Natural killer cell treated with Interleukin-12 subunit alpha and Interleukin-12 subunit beta and Interleukin-15 and Interleukin-18, amount 100 ng/mL, for 72 hours (primary cell): ENCODE measurements at regions not wholly inside any gene's neighbourhood (a gene's known extent, or its start where the extent isn't known, plus 50 kb on each side); places are given as distances from the start of the nearest gene placed in this dataset.

Experiments used
- ATAC-seq, 2 donors: fragments of 150-1000 bp; cut with Tn5 transposase in 1 of 2; sonication (Bioruptor Pico), chemical (Tn5 transposase) in 1 of 2; 2 replicates each; pipeline ENCODE4 v1.10.0; 2021
- DNase-seq: peaks from one replicate; pipeline ENCODE4 v3.0.0; 2022; ENCODE audit warnings: low spot score
- H3K27ac Mint-ChIP-seq, 2 donors: 1 replicate in 1 of 2; 2 replicates in 1 of 2; pipeline ENCODE4 v1.8.0; 2022; ENCODE audit warnings: mixed read lengths in 2 of 2, mild to moderate bottlenecking in 1 of 2, moderate library complexity in 1 of 2
- H3K27me3 Mint-ChIP-seq, 2 donors: 1 replicate in 1 of 2; 2 replicates in 1 of 2; pipeline ENCODE4 v1.8.0; 2022; ENCODE audit warnings: mixed read lengths in 2 of 2
- H3K36me3 Mint-ChIP-seq: one replicate; pipeline ENCODE4 v1.8.0; 2022; ENCODE audit warnings: mixed read lengths
- H3K4me1 Mint-ChIP-seq, 2 donors: 1 replicate in 1 of 2; 2 replicates in 1 of 2; pipeline ENCODE4 v1.8.0; 2022; ENCODE audit warnings: low read depth in 2 of 2, mixed read lengths in 2 of 2, mild to moderate bottlenecking in 1 of 2
- H3K4me3 Mint-ChIP-seq: one replicate; pipeline ENCODE4 v1.8.0; 2022; ENCODE audit warnings: mixed read lengths
- H3K9me3 Mint-ChIP-seq: 2 replicates; pipeline ENCODE4 v1.8.0; 2022; ENCODE audit warnings: mixed read lengths

GRCh38 chr9:86997156-86997555 lies 49.9 kb upstream of the GAS1 start:
- H3K27me3 Mint-ChIP-seq, result peaks cover 23 to 36% of the 10 kb centered on the region in 2 donors
- H3K4me3 Mint-ChIP-seq, result no peak overlapping the region
- H3K27ac Mint-ChIP-seq, result no peak overlapping the region
- no peaks in the 10 kb centered on the region for H3K9me3 Mint-ChIP-seq
- no peak for DNase-seq
- no peaks in the 10 kb centered on the region for H3K4me1 Mint-ChIP-seq
- no peak for ATAC-seq
- H3K36me3 Mint-ChIP-seq, result no peaks in the 10 kb centered on the region

DNA sequence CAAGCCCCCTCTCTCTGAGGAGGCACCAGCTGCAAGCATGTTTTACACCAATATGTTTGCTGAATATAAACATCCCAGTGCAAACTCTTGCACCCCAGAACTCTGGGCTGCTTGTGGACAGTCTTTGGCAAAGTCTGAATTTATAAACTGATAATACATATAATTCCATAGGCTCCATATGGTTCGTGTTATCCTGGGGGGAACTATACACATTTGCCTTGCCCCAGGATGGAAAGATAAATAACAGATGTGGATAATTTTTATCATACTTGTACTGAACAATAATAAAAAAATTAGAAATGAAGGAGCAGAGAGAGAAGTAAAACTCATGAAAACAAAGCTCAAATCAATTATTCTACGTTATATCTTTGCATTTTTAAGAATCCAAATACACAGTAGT lies 50.6 kb upstream of the GAS1 start:
- peaks cover 24 to 39% of the 10 kb centered on the region in 2 donors for H3K27me3 Mint-ChIP-seq
- no peaks in the 10 kb centered on the region for H3K4me1 Mint-ChIP-seq
- H3K36me3 Mint-ChIP-seq, result peaks cover 5% of the 10 kb centered on the region
- DNase-seq (no peak), ATAC-seq (no peak)
- no peak overlapping the region for H3K4me3 Mint-ChIP-seq
- no peaks in the 10 kb centered on the region for H3K9me3 Mint-ChIP-seq
- H3K27ac Mint-ChIP-seq, result no peak overlapping the region

DNA sequence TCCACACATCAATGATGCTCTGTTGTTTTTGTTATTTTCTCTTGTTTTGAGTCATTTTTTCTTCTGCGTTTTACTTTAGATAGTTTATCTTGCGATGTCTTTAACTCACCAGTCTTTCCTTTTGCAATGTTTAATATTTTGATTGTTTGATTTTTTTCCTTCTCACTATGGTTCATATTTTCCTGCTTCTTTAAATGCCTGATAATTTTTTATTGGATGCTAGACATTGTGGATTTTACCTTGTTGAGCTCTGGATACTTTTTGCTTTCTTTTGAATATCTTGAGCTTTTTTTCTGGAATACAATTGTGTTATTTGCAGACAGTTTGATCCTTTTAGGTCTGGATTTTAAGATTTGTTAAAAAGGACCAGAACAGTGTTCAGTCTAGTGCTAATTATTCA lies 55.2 kb upstream of the GAS1 start:
- H3K9me3 Mint-ChIP-seq, result no peaks in the 10 kb centered on the region
- ATAC-seq (no peak), DNase-seq (no peak)
- no peaks in the 10 kb centered on the region for H3K4me1 Mint-ChIP-seq
- no peak overlapping the region for H3K4me3 Mint-ChIP-seq
- peaks cover 5% of the 10 kb centered on the region for H3K36me3 Mint-ChIP-seq
- H3K27ac Mint-ChIP-seq, result no peak overlapping the region
- H3K27me3 Mint-ChIP-seq, result peaks cover 17 to 30% of the 10 kb centered on the region in 2 donors

DNA sequence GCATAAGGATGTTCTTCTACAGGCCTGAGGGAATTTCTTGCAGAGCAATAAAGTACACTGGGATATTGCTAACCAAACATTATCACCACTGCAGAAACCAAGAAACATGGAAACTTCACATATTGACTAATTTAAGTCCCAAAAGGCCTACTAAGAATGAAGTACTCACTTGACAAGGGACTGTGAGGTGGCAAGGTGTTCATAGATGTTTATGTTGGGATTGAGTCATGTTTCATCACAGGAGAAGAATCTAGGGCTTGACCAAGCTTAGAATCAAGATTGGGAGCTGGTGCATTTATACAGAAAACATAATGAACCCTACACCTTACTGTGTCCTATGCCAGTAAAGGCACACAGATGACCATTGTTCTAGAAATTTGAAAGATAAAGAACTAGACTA lies 56.7 kb upstream of the GAS1 start:
- H3K27me3 Mint-ChIP-seq, result peaks cover 17 to 29% of the 10 kb centered on the region in 2 donors
- H3K9me3 Mint-ChIP-seq, result no peaks in the 10 kb centered on the region
- H3K27ac Mint-ChIP-seq, result no peak overlapping the region
- H3K4me1 Mint-ChIP-seq, result no peaks in the 10 kb centered on the region
- ATAC-seq (no peak), DNase-seq (no peak)
- no peak overlapping the region for H3K4me3 Mint-ChIP-seq
- H3K36me3 Mint-ChIP-seq, result peaks cover 5% of the 10 kb centered on the region

DNA sequence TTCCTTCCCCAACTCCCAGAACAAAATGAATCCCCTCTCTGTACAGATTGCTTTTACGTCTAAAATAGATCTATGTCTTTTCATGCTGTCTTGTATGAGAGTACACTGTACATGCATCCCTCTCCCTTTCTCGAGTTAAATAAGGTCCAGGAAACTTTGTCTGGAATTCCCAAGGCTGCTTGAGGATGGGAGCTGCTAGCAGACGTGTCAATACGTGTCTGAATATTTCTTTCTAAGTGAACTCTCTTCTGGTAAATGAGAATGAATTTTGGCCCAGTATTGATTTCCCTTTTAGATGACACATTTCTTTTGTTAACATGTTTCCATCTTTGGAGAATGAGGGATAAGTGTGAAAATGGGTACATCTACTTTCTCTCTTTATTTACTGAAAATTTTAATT lies 59.6 kb upstream of the GAS1 start:
- Mint-ChIP-seq H3K27me3 (peaks cover 22 to 27% of the 10 kb centered on the region in 2 donors), H3K4me1 (no peaks in the 10 kb centered on the region), H3K4me3 (no peak overlapping the region), H3K36me3 (peaks cover 5% of the 10 kb centered on the region), H3K27ac (no peak overlapping the region), H3K9me3 (no peaks in the 10 kb centered on the region)
- DNase-seq (no peak), ATAC-seq (no peak)

GRCh38 chr9:87007711-87008366 lies 60.5 kb upstream of the GAS1 start:
- Mint-ChIP-seq H3K4me1 (no peaks in the 10 kb centered on the region), H3K4me3 (no peak overlapping the region), H3K27me3 (peaks cover 18 to 20% of the 10 kb centered on the region in 2 donors), H3K27ac (no peak overlapping the region), H3K9me3 (no peaks in the 10 kb centered on the region), H3K36me3 (no peaks in the 10 kb centered on the region)
- no peak for ATAC-seq
- no peak for DNase-seq

DNA sequence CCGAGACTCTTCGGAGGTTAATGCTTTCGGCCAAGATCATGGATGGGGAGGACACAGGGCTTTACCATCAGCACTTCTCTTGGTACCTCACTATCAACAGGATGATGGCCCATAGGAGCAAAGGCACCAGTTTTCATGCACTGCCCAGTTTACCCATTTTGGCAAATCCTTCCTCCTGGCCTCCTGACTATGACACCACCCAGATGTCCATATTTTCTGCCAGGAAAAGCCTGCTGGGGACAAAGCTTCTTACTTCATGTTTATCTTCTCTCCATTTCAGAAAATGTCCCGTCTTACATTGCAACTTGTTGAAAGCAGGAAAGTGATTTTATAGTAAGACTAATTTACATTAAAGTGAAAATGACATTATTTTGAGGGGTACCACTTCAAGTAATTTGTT lies 61.4 kb upstream of the GAS1 start:
- H3K27ac Mint-ChIP-seq, result no peak overlapping the region
- ATAC-seq, result no peak
- H3K36me3 Mint-ChIP-seq, result no peaks in the 10 kb centered on the region
- H3K9me3 Mint-ChIP-seq, result no peaks in the 10 kb centered on the region
- peaks cover 10 to 11% of the 10 kb centered on the region in 2 donors for H3K27me3 Mint-ChIP-seq
- no peak overlapping the region for H3K4me3 Mint-ChIP-seq
- no peaks in the 10 kb centered on the region for H3K4me1 Mint-ChIP-seq
- no peak for DNase-seq

GRCh38 chr9:87010626-87011025 lies 63.3 kb upstream of the GAS1 start:
- Mint-ChIP-seq H3K27me3 (peaks cover 5 to 18% of the 10 kb centered on the region in 2 donors), H3K27ac (no peak overlapping the region), H3K36me3 (no peaks in the 10 kb centered on the region), H3K4me1 (no peaks in the 10 kb centered on the region), H3K9me3 (no peaks in the 10 kb centered on the region), H3K4me3 (no peak overlapping the region)
- ATAC-seq (no peak), DNase-seq (no peak)

- ATAC-seq (no peak), DNase-seq (no peak)
- H3K27me3 Mint-ChIP-seq, result peaks cover 8 to 25% of the 10 kb centered on the region in 2 donors
- H3K4me1 Mint-ChIP-seq, result no peaks in the 10 kb centered on the region
- H3K36me3 Mint-ChIP-seq, result no peaks in the 10 kb centered on the region
- H3K4me3 Mint-ChIP-seq, result no peak overlapping the region
- H3K27ac Mint-ChIP-seq, result no peak overlapping the region
- no peaks in the 10 kb centered on the region for H3K9me3 Mint-ChIP-seq
These were observed 64.2 kb upstream of the GAS1 start for GRCh38 chr9:87011551-87011950.

DNA sequence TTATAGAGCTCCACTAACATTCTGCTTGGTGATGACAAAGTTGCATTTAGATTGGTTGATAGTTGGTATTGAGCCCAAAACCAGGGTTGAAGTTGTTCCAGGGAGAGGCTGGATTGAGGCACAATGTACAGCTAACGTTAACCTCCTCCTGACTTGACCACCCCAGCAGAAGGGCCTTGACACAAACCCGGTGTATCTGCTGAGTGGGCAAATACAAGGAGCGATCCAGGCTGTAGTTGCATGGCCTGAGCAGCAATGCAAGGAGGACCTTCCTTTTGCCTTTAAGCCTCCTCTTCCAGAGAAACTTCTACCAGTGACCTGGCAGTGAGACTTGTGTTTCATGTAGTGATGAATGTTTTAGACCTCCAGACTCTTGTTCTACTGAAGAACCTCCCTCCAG lies 66.2 kb upstream of the GAS1 start:
- DNase-seq, result no peak
- no peaks in the 10 kb centered on the region for H3K36me3 Mint-ChIP-seq
- no peaks in the 10 kb centered on the region for H3K9me3 Mint-ChIP-seq
- H3K4me3 Mint-ChIP-seq, result no peak overlapping the region
- peaks cover 8 to 34% of the 10 kb centered on the region in 2 donors for H3K27me3 Mint-ChIP-seq
- no peaks in the 10 kb centered on the region for H3K4me1 Mint-ChIP-seq
- no peak for ATAC-seq
- no peak overlapping the region for H3K27ac Mint-ChIP-seq

GRCh38 chr9:87014436-87014835 lies 67.1 kb upstream of the GAS1 start:
- DNase-seq (no peak), ATAC-seq (no peak)
- no peak overlapping the region for H3K4me3 Mint-ChIP-seq
- H3K4me1 Mint-ChIP-seq, result no peaks in the 10 kb centered on the region
- H3K9me3 Mint-ChIP-seq, result no peaks in the 10 kb centered on the region
- peaks cover 11 to 34% of the 10 kb centered on the region in 2 donors for H3K27me3 Mint-ChIP-seq
- no peaks in the 10 kb centered on the region for H3K36me3 Mint-ChIP-seq
- no peak overlapping the region for H3K27ac Mint-ChIP-seq

DNA sequence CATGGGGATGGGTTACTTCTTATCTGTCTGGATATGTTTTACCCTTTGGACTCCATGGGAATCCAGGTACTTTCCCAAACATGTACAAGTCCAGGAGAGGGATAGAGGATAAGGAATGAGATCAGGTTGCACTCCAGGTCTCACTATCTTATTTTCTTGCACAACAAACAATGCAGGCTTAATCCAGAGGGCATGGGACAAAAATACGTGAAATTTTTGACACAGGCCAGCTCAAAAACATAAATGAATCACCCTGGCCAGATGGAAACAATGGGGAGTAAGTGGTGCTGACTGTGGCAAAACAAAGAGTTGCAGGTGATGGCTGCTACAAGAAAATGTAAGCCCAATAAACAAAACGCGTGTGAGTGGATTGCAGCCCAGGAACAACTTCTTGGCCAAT lies 69.4 kb upstream of the GAS1 start:
- Mint-ChIP-seq H3K27me3 (peaks cover 9 to 37% of the 10 kb centered on the region in 2 donors), H3K9me3 (no peaks in the 10 kb centered on the region), H3K4me1 (no peaks in the 10 kb centered on the region), H3K4me3 (no peak overlapping the region), H3K27ac (no peak overlapping the region), H3K36me3 (no peaks in the 10 kb centered on the region)
- ATAC-seq (no peak), DNase-seq (no peak)

- H3K27ac Mint-ChIP-seq, result no peak overlapping the region
- H3K27me3 Mint-ChIP-seq, result peaks cover 13 to 48% of the 10 kb centered on the region in 2 donors
- H3K36me3 Mint-ChIP-seq, result no peaks in the 10 kb centered on the region
- no peaks in the 10 kb centered on the region for H3K9me3 Mint-ChIP-seq
- no peaks in the 10 kb centered on the region for H3K4me1 Mint-ChIP-seq
- DNase-seq, result no peak
- ATAC-seq, result no peak
- H3K4me3 Mint-ChIP-seq, result no peak overlapping the region
These were observed 73.1 kb upstream of the GAS1 start for GRCh38 chr9:87020169-87020950.

DNA sequence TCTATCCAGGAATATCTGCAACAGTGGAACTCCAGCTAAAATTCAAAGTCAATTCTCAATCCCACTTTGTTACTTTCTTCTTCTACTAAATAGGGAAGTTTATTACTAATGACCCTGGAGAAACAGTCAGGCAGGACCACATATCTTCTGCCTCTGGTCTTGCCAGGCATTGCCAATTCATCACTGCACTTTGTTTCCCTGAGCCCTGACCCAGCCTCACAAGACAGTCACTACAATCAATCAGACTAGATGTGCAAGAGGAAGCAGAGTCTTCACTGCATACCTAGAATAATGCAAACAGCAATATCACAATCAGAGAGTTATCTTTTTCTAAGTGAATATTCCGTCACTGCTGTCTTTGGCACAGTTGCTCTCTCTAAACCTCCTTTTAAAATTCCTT lies 74.9 kb upstream of the GAS1 start:
- no peak for ATAC-seq
- DNase-seq, result no peak
- no peaks in the 10 kb centered on the region for H3K9me3 Mint-ChIP-seq

More for the DNA sequence above, 74.9 kb upstream of the GAS1 start:
- no peaks in the 10 kb centered on the region for H3K4me1 Mint-ChIP-seq
- H3K27ac Mint-ChIP-seq, result no peak overlapping the region
- peaks cover 15 to 53% of the 10 kb centered on the region in 2 donors for H3K27me3 Mint-ChIP-seq
- no peak overlapping the region for H3K4me3 Mint-ChIP-seq
- peaks cover 4% of the 10 kb centered on the region for H3K36me3 Mint-ChIP-seq
